Nephron progenitor cell (in vitro differentiated cells): ENCODE measurements at regions not wholly inside any gene's neighbourhood (a gene's known extent, or its start where the extent isn't known, plus 50 kb on each side); places are given as distances from the start of the nearest gene placed in this dataset.

Experiments
- DNase-seq: peaks from one replicate; pipeline ENCODE4 v3.0.0; 2021
- H3K27ac Mint-ChIP-seq: 2 replicates; pipeline ENCODE4 v1.8.0; 2021; ENCODE audit warnings: mild to moderate bottlenecking, moderate library complexity, mixed read lengths
- H3K27me3 Mint-ChIP-seq: 2 replicates; pipeline ENCODE4 v1.8.0; 2021; ENCODE audit warnings: mild to moderate bottlenecking, low read depth, mixed read lengths; ENCODE audit not compliant: poor library complexity
- H3K36me3 Mint-ChIP-seq: 2 replicates; pipeline ENCODE4 v1.8.0; 2021; ENCODE audit warnings: low read depth, mixed read lengths
- H3K4me1 Mint-ChIP-seq: 2 replicates; pipeline ENCODE4 v1.8.0; 2021; ENCODE audit warnings: mixed read lengths
- H3K4me3 Mint-ChIP-seq: 2 replicates; pipeline ENCODE4 v1.8.0; 2021; ENCODE audit warnings: mild to moderate bottlenecking, moderate library complexity, mixed read lengths
- H3K9me3 Mint-ChIP-seq: 2 replicates; pipeline ENCODE4 v1.8.0; 2021; ENCODE audit warnings: mild to moderate bottlenecking, moderate library complexity, mixed read lengths
- TF ChIP-seq, protein P1 (sequence below): fragments of 200-600 bp; sonication (generic); IDR thresholded peaks from 2 replicates; pipeline ENCODE4 v1.5.0; 2021; ENCODE audit warnings: antibody characterized with exemption

DNA sequence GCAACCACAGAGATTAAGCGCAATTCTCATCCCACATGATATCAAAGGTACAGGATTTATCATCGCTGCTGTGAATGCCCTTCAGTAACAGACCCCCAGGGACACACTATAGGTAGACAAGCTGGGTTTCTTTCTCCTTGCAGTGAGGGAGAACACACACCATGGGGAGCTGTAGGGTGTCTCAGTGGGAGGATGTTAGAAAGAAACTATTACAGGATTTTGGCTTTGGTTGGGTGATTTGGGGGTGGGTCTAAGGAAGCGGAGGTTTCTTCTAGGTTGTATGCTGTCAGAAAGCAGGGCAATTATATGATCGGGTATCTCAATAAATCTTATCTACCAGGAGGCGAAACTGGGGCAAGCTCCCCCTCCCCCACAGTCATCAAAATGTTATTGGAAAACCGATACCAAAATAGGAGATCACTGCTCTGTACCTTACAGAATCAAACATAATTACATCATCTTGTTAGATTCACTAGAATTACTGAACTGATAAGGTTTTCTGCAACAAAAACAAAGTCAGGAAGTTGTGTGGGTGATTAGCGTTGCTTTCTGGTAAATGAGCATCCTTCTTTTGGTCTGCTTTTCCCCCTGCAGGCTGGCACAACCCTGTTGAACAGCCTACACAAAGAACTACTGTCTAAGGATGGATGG is 209.7 kb downstream of the TEX36 start:
- DNase-seq, result peak; percentile 27
- TF ChIP-seq, protein P1, sequence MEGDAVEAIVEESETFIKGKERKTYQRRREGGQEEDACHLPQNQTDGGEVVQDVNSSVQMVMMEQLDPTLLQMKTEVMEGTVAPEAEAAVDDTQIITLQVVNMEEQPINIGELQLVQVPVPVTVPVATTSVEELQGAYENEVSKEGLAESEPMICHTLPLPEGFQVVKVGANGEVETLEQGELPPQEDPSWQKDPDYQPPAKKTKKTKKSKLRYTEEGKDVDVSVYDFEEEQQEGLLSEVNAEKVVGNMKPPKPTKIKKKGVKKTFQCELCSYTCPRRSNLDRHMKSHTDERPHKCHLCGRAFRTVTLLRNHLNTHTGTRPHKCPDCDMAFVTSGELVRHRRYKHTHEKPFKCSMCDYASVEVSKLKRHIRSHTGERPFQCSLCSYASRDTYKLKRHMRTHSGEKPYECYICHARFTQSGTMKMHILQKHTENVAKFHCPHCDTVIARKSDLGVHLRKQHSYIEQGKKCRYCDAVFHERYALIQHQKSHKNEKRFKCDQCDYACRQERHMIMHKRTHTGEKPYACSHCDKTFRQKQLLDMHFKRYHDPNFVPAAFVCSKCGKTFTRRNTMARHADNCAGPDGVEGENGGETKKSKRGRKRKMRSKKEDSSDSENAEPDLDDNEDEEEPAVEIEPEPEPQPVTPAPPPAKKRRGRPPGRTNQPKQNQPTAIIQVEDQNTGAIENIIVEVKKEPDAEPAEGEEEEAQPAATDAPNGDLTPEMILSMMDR, result no peak
- H3K27me3 Mint-ChIP-seq, result peaks cover 10% of the 10 kb centered on the region
- H3K9me3 Mint-ChIP-seq, result no peaks in the 10 kb centered on the region
- H3K27ac Mint-ChIP-seq, result no peak overlapping the region
- H3K36me3 Mint-ChIP-seq, result no peaks in the 10 kb centered on the region
- peaks cover 20% of the 10 kb centered on the region for H3K4me1 Mint-ChIP-seq
- H3K4me3 Mint-ChIP-seq, result peak overlapping the region; percentile 10

DNA sequence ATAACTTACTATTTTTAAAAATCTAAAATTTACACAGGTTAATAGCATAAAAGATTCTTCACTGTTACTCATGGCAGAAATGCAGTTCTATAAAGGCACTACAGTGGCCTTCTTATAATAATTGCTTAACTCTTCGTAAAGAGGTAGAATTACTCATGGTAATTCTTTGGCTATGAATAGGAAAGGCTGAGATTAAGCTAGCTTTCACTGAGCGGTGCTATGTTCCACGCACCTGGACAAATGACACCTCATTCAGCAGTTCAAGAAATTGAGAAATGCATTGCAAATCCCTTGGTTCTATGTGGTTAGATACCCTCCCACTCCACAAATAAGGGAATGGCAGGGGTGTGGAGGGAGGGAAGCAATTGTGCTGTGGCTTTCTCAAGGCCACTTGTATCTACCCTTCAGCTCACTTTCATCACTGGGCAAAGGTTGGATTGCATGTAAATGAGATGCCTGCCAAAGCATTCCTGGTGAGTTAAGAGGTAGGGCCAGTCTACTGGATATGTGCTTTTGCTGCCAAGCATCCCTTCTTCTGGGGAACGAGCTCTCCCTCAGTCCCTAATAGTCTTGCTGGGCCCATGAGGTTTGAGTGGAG is 210.9 kb downstream of the TEX36 start:
- Mint-ChIP-seq H3K4me3 (no peak overlapping the region), H3K27me3 (peaks cover 12% of the 10 kb centered on the region), H3K4me1 (peaks cover 20% of the 10 kb centered on the region), H3K27ac (no peak overlapping the region), H3K36me3 (no peaks in the 10 kb centered on the region), H3K9me3 (no peaks in the 10 kb centered on the region)
- DNase-seq, result no peak
- TF ChIP-seq, protein P1, result no peak

DNA sequence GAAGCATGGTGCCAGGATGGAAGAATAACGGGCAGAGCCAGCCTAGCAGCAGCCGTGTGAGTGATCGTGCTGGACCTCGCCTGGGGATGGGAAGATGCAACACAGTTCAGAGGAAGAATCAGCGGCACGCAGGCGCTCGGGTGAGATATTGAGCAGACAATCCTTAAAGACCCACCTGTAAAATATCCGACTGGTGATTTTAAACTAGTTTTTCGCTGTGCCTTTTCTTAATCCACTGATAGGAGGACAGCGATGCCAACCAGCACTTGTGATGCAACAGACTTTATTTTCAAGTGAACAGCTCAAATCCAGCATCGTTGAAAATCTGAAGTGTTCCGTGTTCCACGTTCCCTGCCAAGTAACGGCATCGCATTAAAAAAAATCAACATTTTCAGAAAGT is 214.7 kb downstream of the TEX36 start:
- Mint-ChIP-seq H3K4me1 (peaks cover 11% of the 10 kb centered on the region), H3K27me3 (peaks cover 7% of the 10 kb centered on the region), H3K27ac (no peak overlapping the region), H3K36me3 (no peaks in the 10 kb centered on the region), H3K4me3 (no peak overlapping the region), H3K9me3 (no peaks in the 10 kb centered on the region)
- DNase-seq, result no peak
- TF ChIP-seq, protein P1, result no peak

DNA sequence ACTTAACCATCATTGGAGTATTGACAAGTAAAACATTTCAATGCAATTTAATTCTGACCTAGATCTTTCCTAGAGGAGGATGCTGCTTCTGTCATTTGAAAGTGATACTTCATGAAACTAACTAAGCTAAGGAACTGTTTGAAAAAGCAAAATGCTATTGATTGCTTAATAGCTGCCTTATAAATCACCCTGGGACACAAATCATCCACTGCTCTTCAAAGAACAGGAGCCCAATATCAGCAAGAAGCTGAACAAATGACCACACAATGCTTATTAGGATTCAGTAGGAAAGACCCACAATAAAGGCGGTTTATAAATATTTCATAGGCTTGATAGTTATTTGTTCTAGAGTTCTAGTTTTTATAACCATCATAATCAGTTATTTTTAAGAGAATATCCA is 216.3 kb downstream of the TEX36 start:
- no peaks in the 10 kb centered on the region for H3K9me3 Mint-ChIP-seq
- no peak overlapping the region for H3K4me3 Mint-ChIP-seq
- H3K4me1 Mint-ChIP-seq, result no peaks in the 10 kb centered on the region
- no peak overlapping the region for H3K27ac Mint-ChIP-seq
- DNase-seq, result no peak
- H3K27me3 Mint-ChIP-seq, result peaks cover 3% of the 10 kb centered on the region
- TF ChIP-seq, protein P1, result no peak
- no peaks in the 10 kb centered on the region for H3K36me3 Mint-ChIP-seq

DNA sequence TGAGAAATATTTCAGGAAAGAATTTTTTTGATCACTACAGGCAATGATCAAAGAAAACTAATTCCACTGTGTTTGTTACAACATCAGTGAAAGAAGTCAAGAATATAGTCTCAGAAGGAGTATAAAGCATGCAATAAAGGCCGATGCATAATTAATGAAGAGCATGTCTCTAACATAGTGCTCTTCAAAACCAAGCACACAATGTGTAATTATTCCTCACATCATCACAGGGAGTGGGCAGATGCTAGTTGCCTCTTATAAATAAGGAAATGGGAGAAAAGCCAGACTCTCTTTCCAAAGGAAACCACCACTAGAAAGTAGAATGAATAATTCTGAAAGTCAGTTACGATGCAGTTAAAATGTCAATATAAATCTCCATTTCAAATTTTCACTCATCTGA is 220.1 kb downstream of the TEX36 start:
- no peak overlapping the region for H3K27ac Mint-ChIP-seq
- H3K36me3 Mint-ChIP-seq, result no peaks in the 10 kb centered on the region
- H3K4me1 Mint-ChIP-seq, result peaks cover 7% of the 10 kb centered on the region
- TF ChIP-seq, protein P1, result no peak
- H3K4me3 Mint-ChIP-seq, result no peak overlapping the region
- DNase-seq, result no peak
- H3K9me3 Mint-ChIP-seq, result no peaks in the 10 kb centered on the region
- H3K27me3 Mint-ChIP-seq, result peaks cover 6% of the 10 kb centered on the region

DNA sequence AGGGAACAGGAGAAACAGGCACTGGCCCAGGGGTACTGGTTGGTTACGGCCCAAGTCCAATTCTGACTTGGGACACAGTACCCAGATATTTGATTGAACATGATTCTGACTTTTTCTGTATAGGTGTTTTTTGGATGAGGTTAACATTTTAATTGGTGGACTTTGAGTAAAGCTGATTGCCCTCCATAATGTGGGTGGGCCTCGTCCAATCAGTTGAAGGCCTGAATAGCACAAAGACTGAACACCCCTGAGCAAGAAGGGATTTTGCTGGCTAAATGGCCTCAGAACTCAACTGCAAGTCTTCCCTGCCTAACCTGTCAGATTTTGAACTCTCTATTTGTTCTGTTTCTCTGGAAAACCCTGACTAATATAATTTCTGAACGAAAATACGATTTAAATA is 222.6 kb downstream of the TEX36 start:
- H3K4me1 Mint-ChIP-seq, result peaks cover 14% of the 10 kb centered on the region
- no peak overlapping the region for H3K27ac Mint-ChIP-seq
- peaks cover 5% of the 10 kb centered on the region for H3K27me3 Mint-ChIP-seq
- H3K4me3 Mint-ChIP-seq, result no peak overlapping the region
- H3K36me3 Mint-ChIP-seq, result no peaks in the 10 kb centered on the region
- TF ChIP-seq, protein P1, result no peak
- no peaks in the 10 kb centered on the region for H3K9me3 Mint-ChIP-seq
- no peak for DNase-seq
